Activated CD4-positive, alpha-beta memory T cell treated with anti-CD3 and anti-CD28 coated beads, Interleukin-2, amount 10 ng/mL, durations not matched to agents 7 days and 5 days (primary cell): ENCODE measurements at regions not wholly inside any gene's neighbourhood (a gene's known extent, or its start where the extent isn't known, plus 50 kb on each side); places are given as distances from the start of the nearest gene placed in this dataset.

Experiments used
- CTCF ChIA-PET: fragments of 350-600 bp; sonication (Branson Sonifier 250); formaldehyde crosslinking; loops from one replicate; lab custom pipeline; 2021; ENCODE audit warnings: antibody characterized with exemption, inconsistent platforms; lab: Charles Lee
- POLR2A ChIA-PET: fragments of 350-600 bp; sonication (Branson Sonifier 250); formaldehyde crosslinking; loops from one replicate; lab custom pipeline; 2021; ENCODE audit warnings: antibody characterized with exemption; lab: Charles Lee
- DNase-seq: peaks from one replicate; pipeline ENCODE4 v3.0.0-alpha.2; 2020
- H3K27ac Mint-ChIP-seq: one replicate; pipeline ENCODE4 v1.8.0; 2021; ENCODE audit warnings: mild to moderate bottlenecking, mixed read lengths
- H3K27me3 Mint-ChIP-seq: one replicate; pipeline ENCODE4 v1.8.0; 2021; ENCODE audit warnings: mixed read lengths
- H3K36me3 Mint-ChIP-seq: one replicate; pipeline ENCODE4 v1.8.0; 2021; ENCODE audit warnings: low read depth, mixed read lengths
- H3K4me1 Mint-ChIP-seq: one replicate; pipeline ENCODE4 v1.8.0; 2021; ENCODE audit warnings: mixed read lengths
- H3K4me3 Mint-ChIP-seq: one replicate; pipeline ENCODE4 v1.8.0; 2021; ENCODE audit warnings: mild to moderate bottlenecking, mixed read lengths
- H3K9me3 Mint-ChIP-seq: one replicate; pipeline ENCODE4 v1.8.0; 2021; ENCODE audit warnings: mixed read lengths

DNA sequence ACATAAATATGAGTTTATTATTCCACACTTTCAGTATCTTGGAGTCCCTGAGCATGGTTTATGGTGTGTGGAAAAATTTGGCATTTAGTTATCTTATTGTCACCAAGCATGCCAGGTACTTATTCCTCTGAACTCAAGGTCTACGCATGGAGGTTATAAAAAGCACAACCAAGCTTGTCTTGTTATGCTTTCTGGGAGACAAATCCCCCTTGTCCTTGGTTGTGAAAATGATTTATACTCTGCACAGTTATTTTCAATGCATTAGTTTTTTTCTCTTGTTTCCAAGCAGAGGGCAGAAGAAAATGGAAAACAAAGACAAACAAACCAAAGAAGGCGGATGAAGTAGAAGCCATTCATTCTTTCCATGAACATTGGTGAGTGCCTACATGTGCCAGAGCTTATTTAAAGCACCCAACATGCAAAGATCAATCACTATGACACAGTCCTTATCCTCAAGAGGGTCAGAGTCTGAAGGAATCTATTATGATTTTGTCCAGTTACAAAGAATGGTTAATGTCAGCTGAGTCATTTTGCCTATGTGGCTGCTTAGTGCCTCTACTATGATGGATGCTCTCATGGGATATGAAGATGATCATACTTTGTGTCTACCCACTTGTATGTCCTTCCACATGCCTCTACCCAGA, 323.1 kb downstream of the TENT4A start:
- H3K4me3 Mint-ChIP-seq: no peak overlapping the region
- no peak overlapping the region for H3K27ac Mint-ChIP-seq
- H3K9me3 Mint-ChIP-seq: no peaks in the 10 kb centered on the region
- no peaks in the 10 kb centered on the region for H3K27me3 Mint-ChIP-seq
- no peaks in the 10 kb centered on the region for H3K36me3 Mint-ChIP-seq
- no peak for DNase-seq
- POLR2A ChIA-PET: no interaction called here
- CTCF ChIA-PET: no interaction called here
- H3K4me1 Mint-ChIP-seq: no peaks in the 10 kb centered on the region

DNA sequence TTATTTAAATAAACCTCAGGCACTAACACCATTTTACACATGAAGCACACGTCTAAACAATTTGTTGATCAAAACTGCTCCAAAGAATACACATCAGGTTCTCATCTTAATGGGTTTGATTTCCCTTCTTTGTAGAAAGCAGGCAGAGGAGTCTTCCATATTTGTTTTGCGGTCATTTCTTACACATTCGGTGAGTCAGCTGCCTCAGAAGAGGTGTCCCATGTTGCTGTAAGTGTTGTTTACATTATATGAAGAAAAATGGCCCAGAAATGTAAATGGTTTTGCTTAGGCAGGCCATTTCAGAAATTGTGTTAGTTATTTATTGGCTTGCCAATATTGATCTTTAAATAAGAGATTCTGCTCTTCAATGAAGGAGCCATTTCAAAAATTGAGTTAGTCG, 325.8 kb downstream of the TENT4A start:
- Mint-ChIP-seq H3K4me1 (no peaks in the 10 kb centered on the region), H3K4me3 (no peak overlapping the region), H3K27ac (no peak overlapping the region), H3K9me3 (no peaks in the 10 kb centered on the region), H3K36me3 (no peaks in the 10 kb centered on the region), H3K27me3 (no peaks in the 10 kb centered on the region)
- no peak for DNase-seq
- POLR2A ChIA-PET: no interaction called here
- CTCF ChIA-PET: no interaction called here

DNA sequence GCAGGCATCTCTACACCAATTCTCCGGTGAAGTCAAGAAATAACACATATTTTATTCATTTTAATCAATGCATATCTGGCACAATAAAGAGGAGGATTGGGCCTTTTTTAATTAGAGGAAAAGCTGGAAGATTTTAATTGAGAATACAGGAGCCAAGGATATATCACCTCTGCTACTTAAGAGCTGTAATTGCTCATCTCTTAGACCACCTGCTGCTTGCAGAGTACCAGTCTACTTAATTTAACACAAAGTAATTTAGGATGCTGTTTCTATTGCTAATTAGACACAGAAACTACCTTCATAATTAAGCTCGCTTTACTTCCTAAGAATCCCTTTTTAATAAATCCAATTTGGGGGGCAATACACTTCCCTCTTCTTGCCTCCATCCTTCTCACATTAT, 326.9 kb downstream of the TENT4A start:
- DNase-seq: no peak
- Mint-ChIP-seq H3K4me3 (no peak overlapping the region), H3K27ac (no peak overlapping the region), H3K4me1 (no peaks in the 10 kb centered on the region), H3K27me3 (no peaks in the 10 kb centered on the region), H3K36me3 (no peaks in the 10 kb centered on the region), H3K9me3 (no peaks in the 10 kb centered on the region)
- ChIA-PET POLR2A (no interaction called here), CTCF (no interaction called here)

DNA sequence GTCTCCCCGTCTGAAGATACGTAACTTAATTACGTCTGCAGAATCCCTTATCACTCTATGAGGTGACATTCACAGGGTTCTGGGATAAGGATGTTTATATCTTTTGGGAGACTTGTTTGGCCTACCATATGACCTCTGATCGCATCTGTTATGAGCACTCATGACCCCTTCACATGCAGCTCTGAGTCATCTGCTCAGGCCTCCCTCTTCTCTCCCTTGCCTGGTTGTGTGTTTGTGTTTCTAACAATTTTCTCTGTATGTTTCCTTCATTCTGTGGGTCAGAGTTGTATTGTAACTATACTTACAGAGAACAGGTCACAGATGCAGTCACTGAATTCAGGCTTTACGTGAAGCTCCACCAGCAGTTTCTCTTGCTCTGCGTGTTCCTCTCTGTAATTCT, 330.6 kb downstream of the TENT4A start:
- POLR2A ChIA-PET: no interaction called here
- Mint-ChIP-seq H3K36me3 (no peaks in the 10 kb centered on the region), H3K4me1 (no peaks in the 10 kb centered on the region), H3K9me3 (no peaks in the 10 kb centered on the region), H3K27ac (no peak overlapping the region), H3K27me3 (no peaks in the 10 kb centered on the region), H3K4me3 (no peak overlapping the region)
- CTCF ChIA-PET: no interaction called here
- DNase-seq: no peak

- H3K4me3 Mint-ChIP-seq: no peak overlapping the region
- DNase-seq: no peak
- H3K9me3 Mint-ChIP-seq: no peaks in the 10 kb centered on the region
- ChIA-PET CTCF (no interaction called here), POLR2A (no interaction called here)
- no peak overlapping the region for H3K27ac Mint-ChIP-seq
- H3K27me3 Mint-ChIP-seq: no peaks in the 10 kb centered on the region
- H3K36me3 Mint-ChIP-seq: no peaks in the 10 kb centered on the region
- H3K4me1 Mint-ChIP-seq: no peaks in the 10 kb centered on the region
These were observed 334.5 kb downstream of the TENT4A start for GRCh38 chr5:7047511-7048261.

DNA sequence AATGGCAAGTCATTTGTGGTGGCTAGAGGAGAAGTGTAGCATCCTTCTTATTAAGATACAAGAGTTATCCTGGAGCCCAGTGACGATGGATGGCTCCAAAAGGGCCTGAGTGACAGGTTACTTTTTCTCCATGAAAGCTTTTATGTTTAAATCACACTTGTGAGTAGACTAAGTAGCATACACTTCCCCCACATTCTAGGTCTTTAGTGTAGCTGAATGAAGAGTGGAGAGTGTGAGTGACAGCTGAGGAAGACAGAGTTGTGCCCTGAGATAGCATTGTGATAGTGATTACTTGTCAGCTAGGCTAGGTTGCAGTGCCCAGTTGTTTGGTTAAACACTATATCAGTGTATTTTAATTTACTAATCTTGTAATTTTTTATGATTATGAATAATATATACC, 337.8 kb downstream of the TENT4A start:
- ChIA-PET POLR2A (no interaction called here), CTCF (no interaction called here)
- Mint-ChIP-seq H3K27ac (no peak overlapping the region), H3K4me1 (no peaks in the 10 kb centered on the region), H3K4me3 (no peak overlapping the region), H3K27me3 (no peaks in the 10 kb centered on the region), H3K9me3 (peaks cover 3% of the 10 kb centered on the region), H3K36me3 (no peaks in the 10 kb centered on the region)
- no peak for DNase-seq

DNA sequence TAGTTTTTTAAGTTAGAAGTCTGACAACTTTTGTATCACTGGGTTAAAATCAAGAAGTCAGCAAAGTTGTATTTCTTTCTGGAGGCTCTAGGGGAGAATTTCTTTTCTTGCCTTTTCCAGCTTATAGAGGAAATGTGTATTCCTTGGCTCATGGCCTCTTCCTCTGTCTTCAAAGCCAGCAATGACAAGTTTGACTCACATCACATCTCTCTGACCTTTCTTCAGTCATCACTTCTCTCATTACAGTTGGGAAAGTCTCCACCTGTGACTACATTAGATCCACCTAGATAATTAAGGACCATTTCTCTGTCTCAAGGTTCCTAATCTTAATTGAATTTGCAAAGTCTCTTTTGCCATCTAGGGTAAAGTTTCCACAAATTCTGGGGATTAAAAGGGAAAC, 339.9 kb downstream of the TENT4A start:
- Mint-ChIP-seq H3K4me1 (no peaks in the 10 kb centered on the region), H3K9me3 (peaks cover 3% of the 10 kb centered on the region), H3K4me3 (no peak overlapping the region), H3K27me3 (no peaks in the 10 kb centered on the region), H3K27ac (no peak overlapping the region), H3K36me3 (no peaks in the 10 kb centered on the region)
- ChIA-PET CTCF (no interaction called here), POLR2A (no interaction called here)
- no peak for DNase-seq

DNA sequence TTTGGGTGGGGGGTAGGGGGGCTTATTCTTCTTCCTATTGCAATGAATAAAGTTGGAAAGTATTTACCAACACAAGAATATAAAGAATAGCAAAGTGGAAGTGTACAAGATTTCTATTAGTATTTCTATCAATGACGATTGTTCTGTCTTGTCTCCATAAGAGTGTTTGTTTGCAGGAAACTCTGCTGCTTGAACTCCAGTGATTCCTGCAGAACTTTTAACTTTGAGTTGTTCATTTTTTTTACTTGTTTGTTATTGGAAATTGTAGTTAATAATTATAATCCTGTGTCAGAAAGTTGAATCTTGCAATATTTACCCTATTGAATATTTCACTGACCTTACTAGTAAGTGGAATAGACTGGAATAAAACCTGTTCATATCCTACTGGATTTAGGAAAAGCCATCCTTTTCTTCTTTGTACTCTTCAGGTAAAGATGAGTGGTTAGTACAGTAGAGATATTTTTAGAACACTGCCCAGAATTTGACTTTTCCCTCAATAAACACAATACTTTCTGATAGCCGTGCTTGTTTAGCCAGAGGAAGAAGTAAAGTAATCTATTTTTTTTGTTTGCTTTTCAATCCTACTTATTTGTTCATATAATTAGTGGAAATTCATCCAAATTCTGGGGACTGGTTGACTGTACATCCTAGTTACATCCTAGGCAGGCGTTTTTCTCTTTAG, 340.4 kb downstream of the TENT4A start:
- no peak for DNase-seq
- ChIA-PET CTCF (no interaction called here), POLR2A (no interaction called here)
- Mint-ChIP-seq H3K27ac (no peak overlapping the region), H3K36me3 (no peaks in the 10 kb centered on the region), H3K9me3 (peaks cover 3% of the 10 kb centered on the region), H3K4me1 (no peaks in the 10 kb centered on the region), H3K27me3 (no peaks in the 10 kb centered on the region), H3K4me3 (no peak overlapping the region)

- H3K27me3 Mint-ChIP-seq: no peaks in the 10 kb centered on the region
- H3K27ac Mint-ChIP-seq: no peak overlapping the region
- ChIA-PET POLR2A (no interaction called here), CTCF (no interaction called here)
- no peak overlapping the region for H3K4me3 Mint-ChIP-seq
- no peak for DNase-seq
- no peaks in the 10 kb centered on the region for H3K36me3 Mint-ChIP-seq
- H3K9me3 Mint-ChIP-seq: peaks cover 2% of the 10 kb centered on the region
- no peaks in the 10 kb centered on the region for H3K4me1 Mint-ChIP-seq
These were observed 329.3 kb upstream of the ADCY2 start for GRCh38 chr5:7066471-7067235.

DNA sequence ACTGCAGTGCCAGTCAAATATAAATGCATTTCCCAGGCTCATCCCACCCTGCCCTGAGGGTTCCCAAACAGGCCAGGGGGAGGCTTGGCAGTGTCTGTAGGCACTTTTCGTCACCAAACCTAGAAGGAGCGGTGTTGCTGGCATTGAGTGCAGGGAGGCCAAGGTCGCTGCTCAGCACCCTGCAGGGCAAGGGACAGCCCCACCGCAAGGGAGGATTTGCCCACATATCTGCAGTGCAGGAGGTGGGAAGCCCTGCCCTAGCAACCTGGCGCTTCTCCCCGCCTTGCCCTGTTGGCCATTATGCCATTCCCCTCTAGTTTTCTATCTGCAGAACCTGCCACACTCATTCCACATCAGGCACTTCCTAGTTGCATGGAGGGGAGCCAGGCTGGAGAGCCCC, 327.8 kb upstream of the ADCY2 start:
- H3K27me3 Mint-ChIP-seq: no peaks in the 10 kb centered on the region
- ChIA-PET POLR2A (no interaction called here), CTCF (no interaction called here)
- H3K27ac Mint-ChIP-seq: no peak overlapping the region
- H3K9me3 Mint-ChIP-seq: no peaks in the 10 kb centered on the region
- H3K4me3 Mint-ChIP-seq: no peak overlapping the region
- no peaks in the 10 kb centered on the region for H3K4me1 Mint-ChIP-seq
- DNase-seq: no peak
- H3K36me3 Mint-ChIP-seq: no peaks in the 10 kb centered on the region

GRCh38 chr5:7068899-7069298, 327.0 kb upstream of the ADCY2 start:
- Mint-ChIP-seq H3K27ac (no peak overlapping the region), H3K9me3 (no peaks in the 10 kb centered on the region), H3K4me3 (no peak overlapping the region), H3K4me1 (no peaks in the 10 kb centered on the region), H3K36me3 (no peaks in the 10 kb centered on the region), H3K27me3 (no peaks in the 10 kb centered on the region)
- ChIA-PET CTCF (no interaction called here), POLR2A (no interaction called here)
- DNase-seq: no peak

- Mint-ChIP-seq H3K27me3 (no peaks in the 10 kb centered on the region), H3K27ac (no peak overlapping the region), H3K36me3 (no peaks in the 10 kb centered on the region), H3K9me3 (no peaks in the 10 kb centered on the region), H3K4me3 (no peak overlapping the region), H3K4me1 (no peaks in the 10 kb centered on the region)
- no peak for DNase-seq
- ChIA-PET POLR2A (no interaction called here), CTCF (no interaction called here)
These were observed 323.8 kb upstream of the ADCY2 start for GRCh38 chr5:7072188-7072587.

DNA sequence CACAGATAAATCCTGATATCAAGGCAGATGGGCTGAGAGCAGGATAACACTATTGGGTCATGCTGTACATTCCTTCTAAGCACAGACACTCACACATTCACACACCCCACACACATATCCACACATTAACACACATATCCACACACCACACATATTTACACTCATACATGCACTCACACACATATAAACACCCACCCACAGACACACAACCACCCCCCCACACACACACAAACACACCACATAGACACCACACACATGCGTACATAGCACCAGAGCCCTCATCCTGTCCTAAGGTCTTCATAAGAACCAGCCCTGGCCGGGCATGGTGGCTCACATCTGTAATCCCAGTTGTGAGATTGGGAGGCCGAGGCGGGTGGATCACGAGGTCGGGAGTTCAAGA, 322.3 kb upstream of the ADCY2 start:
- Mint-ChIP-seq H3K36me3 (no peaks in the 10 kb centered on the region), H3K27ac (no peak overlapping the region), H3K27me3 (no peaks in the 10 kb centered on the region), H3K4me1 (no peaks in the 10 kb centered on the region), H3K9me3 (no peaks in the 10 kb centered on the region), H3K4me3 (no peak overlapping the region)
- no peak for DNase-seq
- CTCF ChIA-PET: no interaction called here
- POLR2A ChIA-PET: no interaction called here
